DND-41 (cell line): ENCODE measurements at regions not wholly inside any gene's neighbourhood (a gene's known extent, or its start where the extent isn't known, plus 50 kb on each side); places are given as distances from the start of the nearest gene placed in this dataset.

Experiments
- ATAC-seq: fragments of 200-7000 bp; cut with Tn5 transposase; 3 replicates; pipeline ENCODE4 v1.9.1; 2021; ENCODE audit warnings: low read depth; ENCODE audit not compliant: insufficient read depth
- DNase-seq: peaks from one replicate; pipeline ENCODE4 v3.0.0-alpha.2; 2020
- H2AFZ ChIP-seq: 2 replicates; pipeline ENCODE4 v1.6.0; 2012; ENCODE audit warnings: low read depth, low read length
- H3K27ac ChIP-seq: 2 replicates; pipeline ENCODE4 v1.5.1; 2012; ENCODE audit warnings: low read length, inconsistent platforms
- H3K27me3 ChIP-seq: fragments of 200-600 bp; sonication (generic); 2 replicates; pipeline ENCODE4 v1.6.0; 2012; ENCODE audit warnings: low read length, mild to moderate bottlenecking, inconsistent platforms; ENCODE audit not compliant: insufficient read depth, poor library complexity
- H3K36me3 ChIP-seq: 2 replicates; pipeline ENCODE4 v1.5.1; 2012; ENCODE audit warnings: low read length, inconsistent platforms; ENCODE audit not compliant: insufficient read depth
- H3K4me1 ChIP-seq: 2 replicates; pipeline ENCODE4 v1.5.1; 2012; ENCODE audit warnings: mild to moderate bottlenecking, low read length; ENCODE audit not compliant: insufficient read depth
- H3K4me2 ChIP-seq: 2 replicates; pipeline ENCODE4 v1.6.0; 2012; ENCODE audit warnings: mild to moderate bottlenecking, moderate library complexity, low read length, inconsistent platforms; ENCODE audit not compliant: insufficient read depth
- H3K4me3 ChIP-seq, 2 experiments: fragments of 200-600 bp in 1 of 2; shearing (Covaris generic) in 1 of 2; 2 replicates each; pipeline ENCODE4 v1.5.1; 2012 to 2016; ENCODE audit warnings: inconsistent platforms in 2 of 2, low read length in 2 of 2, mild to moderate bottlenecking in 2 of 2, low read depth in 1 of 2, moderate library complexity in 1 of 2
- H3K79me2 ChIP-seq: 2 replicates; pipeline ENCODE4 v1.6.0; 2012; ENCODE audit warnings: low read length, inconsistent platforms; ENCODE audit not compliant: insufficient read depth
- H3K9ac ChIP-seq: 2 replicates; pipeline ENCODE4 v1.6.0; 2012; ENCODE audit warnings: low read depth, mild to moderate bottlenecking, inconsistent platforms, low read length, moderate library complexity
- H3K9me3 ChIP-seq: 2 replicates; pipeline ENCODE4 v1.5.1; 2012; ENCODE audit warnings: low read length, moderate library complexity, mild to moderate bottlenecking, inconsistent platforms; ENCODE audit not compliant: insufficient read depth, severe bottlenecking
- H4K20me1 ChIP-seq: 2 replicates; pipeline ENCODE4 v1.6.0; 2012; ENCODE audit warnings: low read length; ENCODE audit not compliant: insufficient read depth
- CTCF ChIP-seq: IDR thresholded peaks from 2 replicates; pipeline ENCODE4 v1.5.1; 2012; ENCODE audit warnings: borderline replicate concordance, low read length, moderate library complexity, mild to moderate bottlenecking; ENCODE audit not compliant: poor library complexity, severe bottlenecking; ENCODE audit errors: extremely low read depth
- EZH2 ChIP-seq: IDR thresholded peaks from 3 replicates; pipeline ENCODE4 v1.6.1; 2012; ENCODE audit warnings: borderline replicate concordance, low read depth, mild to moderate bottlenecking, moderate library complexity, low read length, inconsistent platforms; ENCODE audit not compliant: severe bottlenecking

GRCh38 chr16:51759329-51759728 lies 608.3 kb upstream of the SALL1 start:
- no peak overlapping the region for H3K27ac ChIP-seq
- TF ChIP-seq CTCF: no peak
- TF ChIP-seq EZH2: no peak
- no peak for ATAC-seq
- H3K4me2 ChIP-seq: no peak overlapping the region
- H3K9me3 ChIP-seq: no peaks in the 10 kb centered on the region
- no peak for DNase-seq
- H3K4me3 ChIP-seq: no peak overlapping the region
- peaks cover 24% of the 10 kb centered on the region for H3K27me3 ChIP-seq
- no peaks in the 10 kb centered on the region for H4K20me1 ChIP-seq
- H3K36me3 ChIP-seq: no peaks in the 10 kb centered on the region
- H3K9ac ChIP-seq: no peak overlapping the region
- no peak overlapping the region for H2AFZ ChIP-seq
- H3K79me2 ChIP-seq: no peaks in the 10 kb centered on the region
- no peaks in the 10 kb centered on the region for H3K4me1 ChIP-seq

- Histone ChIP-seq H4K20me1 (no peaks in the 10 kb centered on the region), H3K4me1 (no peaks in the 10 kb centered on the region), H3K4me2 (no peak overlapping the region), H3K9ac (no peak overlapping the region), H3K4me3 (no peak overlapping the region), H3K36me3 (no peaks in the 10 kb centered on the region), H3K27ac (no peak overlapping the region), H3K79me2 (no peaks in the 10 kb centered on the region), H2AFZ (no peak overlapping the region), H3K9me3 (no peaks in the 10 kb centered on the region), H3K27me3 (peaks cover 24% of the 10 kb centered on the region)
- ATAC-seq: no peak
- no peak for TF ChIP-seq CTCF
- TF ChIP-seq EZH2: no peak
- no peak for DNase-seq
These were observed 606.9 kb upstream of the SALL1 start for GRCh38 chr16:51757921-51758479.

- H3K9me3 ChIP-seq: no peaks in the 10 kb centered on the region
- ATAC-seq (no peak), DNase-seq (no peak)
- no peaks in the 10 kb centered on the region for H3K4me1 ChIP-seq
- H3K79me2 ChIP-seq: no peaks in the 10 kb centered on the region
- H4K20me1 ChIP-seq: no peaks in the 10 kb centered on the region
- no peak overlapping the region for H3K4me2 ChIP-seq
- no peak overlapping the region for H3K9ac ChIP-seq
- H3K36me3 ChIP-seq: no peaks in the 10 kb centered on the region
- no peak overlapping the region for H2AFZ ChIP-seq
- no peak overlapping the region for H3K27ac ChIP-seq
- no peak overlapping the region for H3K4me3 ChIP-seq
- no peak for TF ChIP-seq EZH2
- TF ChIP-seq CTCF: no peak
- H3K27me3 ChIP-seq: peaks cover 24% of the 10 kb centered on the region
These were observed 606.4 kb upstream of the SALL1 start for GRCh38 chr16:51757505-51757904.

GRCh38 chr16:51757124-51757470 lies 606.0 kb upstream of the SALL1 start:
- TF ChIP-seq CTCF: no peak
- no peak for TF ChIP-seq EZH2
- H3K4me1 ChIP-seq: no peaks in the 10 kb centered on the region
- H3K4me2 ChIP-seq: no peak overlapping the region
- DNase-seq: no peak
- H3K9me3 ChIP-seq: no peaks in the 10 kb centered on the region
- H3K27ac ChIP-seq: no peak overlapping the region
- H3K36me3 ChIP-seq: no peaks in the 10 kb centered on the region
- no peak overlapping the region for H3K4me3 ChIP-seq
- peaks cover 27% of the 10 kb centered on the region for H3K27me3 ChIP-seq
- H3K79me2 ChIP-seq: no peaks in the 10 kb centered on the region
- H3K9ac ChIP-seq: no peak overlapping the region
- no peaks in the 10 kb centered on the region for H4K20me1 ChIP-seq
- ATAC-seq: no peak
- no peak overlapping the region for H2AFZ ChIP-seq
